NOMO-1 treated with DMSO at 0.1 percent for 48 hours (cell line): ENCODE measurements at regions not wholly inside any gene's neighbourhood (a gene's known extent, or its start where the extent isn't known, plus 50 kb on each side); places are given as distances from the start of the nearest gene placed in this dataset.

Experiments
- DNase-seq: peaks from one replicate; lab custom pipeline; 2025; ENCODE audit not compliant: unreplicated experiment; lab: John Stamatoyannopoulos, UW

DNA sequence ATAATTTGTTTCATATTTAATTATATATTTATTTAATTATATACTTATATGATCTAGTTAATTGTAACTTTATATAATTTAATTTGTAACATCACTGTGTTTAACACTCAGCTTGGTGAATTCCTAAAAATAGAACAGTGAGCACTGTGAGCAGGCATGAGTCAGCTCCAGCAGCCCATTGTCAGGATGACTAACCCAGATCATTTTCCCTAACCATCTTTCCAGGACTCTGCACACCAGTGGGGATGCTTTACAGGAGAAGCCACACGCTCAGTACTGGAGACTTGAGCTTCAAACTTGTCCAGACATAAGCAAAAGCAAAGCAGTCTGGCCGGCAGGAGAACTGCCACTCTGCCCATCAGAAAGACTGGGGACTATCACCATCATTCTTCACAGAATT, 446.2 kb upstream of the TRPC7 start:
- no peak for DNase-seq

DNA sequence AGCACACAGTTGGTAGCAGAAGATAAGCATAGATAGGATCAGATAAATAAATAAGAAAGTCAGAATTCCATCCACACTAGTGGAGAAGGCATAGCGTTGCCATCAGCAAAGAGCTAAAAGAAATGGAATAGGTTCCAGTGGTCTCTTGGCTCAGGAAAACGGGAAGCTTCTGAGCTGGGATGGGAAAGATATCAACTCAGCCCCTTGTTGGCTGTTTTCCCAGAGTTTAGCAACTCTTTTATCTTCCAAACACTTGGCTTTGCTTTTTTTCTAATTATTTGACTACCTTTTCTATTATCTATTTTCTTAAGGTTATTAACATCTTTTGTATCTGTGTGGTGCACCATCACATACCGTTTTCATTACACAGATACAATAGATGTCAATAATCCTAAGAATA, 445.7 kb upstream of the TRPC7 start:
- DNase-seq: no peak

DNA sequence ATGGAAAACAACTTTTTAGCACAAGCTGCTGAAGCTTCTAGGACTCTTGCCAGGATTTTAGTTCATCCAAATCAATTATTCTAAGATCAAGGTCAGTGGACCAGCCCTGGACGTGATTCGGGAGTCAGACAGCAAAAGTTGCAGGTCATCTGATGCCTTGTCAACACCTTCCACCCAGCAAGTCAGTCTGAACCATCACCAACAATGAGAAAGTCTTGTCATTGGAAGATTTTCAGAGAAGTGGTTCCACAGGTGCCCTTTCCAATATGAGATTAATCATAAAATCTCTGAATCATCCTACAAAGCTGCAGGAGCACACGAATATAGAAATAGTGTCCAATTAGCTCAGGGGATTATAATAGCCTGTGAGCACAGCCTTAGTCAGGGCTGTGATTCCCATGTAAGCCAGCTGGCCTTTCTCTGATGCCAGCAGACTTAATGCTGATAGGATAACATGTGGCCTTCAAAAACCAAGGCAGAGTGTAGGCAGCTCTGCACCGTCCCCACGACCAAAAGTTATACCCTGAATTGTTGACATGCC, 445.0 kb upstream of the TRPC7 start:
- no peak for DNase-seq

DNA sequence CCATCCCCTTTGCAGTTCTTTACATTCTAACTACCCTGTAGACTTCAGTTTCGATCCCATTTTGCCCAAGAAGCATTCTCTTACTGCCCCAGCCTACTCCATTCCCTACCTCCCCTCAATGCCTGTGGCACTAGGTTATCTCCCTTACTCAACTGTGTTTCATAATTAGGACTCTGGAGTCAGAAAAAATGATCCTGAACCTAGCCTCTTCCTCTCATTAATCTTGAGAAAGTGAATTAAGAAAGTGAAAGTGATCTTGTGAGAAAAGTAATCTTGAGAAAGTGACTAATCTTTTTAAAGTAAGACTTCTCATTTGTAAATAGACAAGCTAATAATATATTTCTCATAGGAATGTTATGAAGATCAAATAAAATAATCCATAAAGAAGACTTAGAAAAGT, 444.0 kb upstream of the TRPC7 start:
- DNase-seq: no peak

DNA sequence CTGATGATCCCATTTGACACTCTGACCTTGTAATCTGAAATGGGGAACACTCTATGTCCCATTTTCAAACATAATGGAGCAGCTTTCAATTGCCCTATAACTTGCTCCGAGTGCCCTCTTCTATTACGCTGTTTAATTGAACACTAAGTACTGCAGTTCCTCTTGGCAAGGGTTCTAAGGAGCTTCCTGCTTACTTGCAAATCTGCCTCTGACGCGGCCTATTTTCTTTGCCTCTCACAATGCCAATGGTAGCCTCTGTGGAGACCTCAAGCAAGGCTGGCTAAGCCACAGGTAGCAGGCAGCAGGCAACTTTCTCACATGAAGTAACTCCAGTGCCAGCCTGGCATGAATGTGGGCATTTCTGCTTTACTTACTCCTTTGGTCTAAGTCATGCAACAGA, 443.4 kb upstream of the TRPC7 start:
- DNase-seq: no peak

DNA sequence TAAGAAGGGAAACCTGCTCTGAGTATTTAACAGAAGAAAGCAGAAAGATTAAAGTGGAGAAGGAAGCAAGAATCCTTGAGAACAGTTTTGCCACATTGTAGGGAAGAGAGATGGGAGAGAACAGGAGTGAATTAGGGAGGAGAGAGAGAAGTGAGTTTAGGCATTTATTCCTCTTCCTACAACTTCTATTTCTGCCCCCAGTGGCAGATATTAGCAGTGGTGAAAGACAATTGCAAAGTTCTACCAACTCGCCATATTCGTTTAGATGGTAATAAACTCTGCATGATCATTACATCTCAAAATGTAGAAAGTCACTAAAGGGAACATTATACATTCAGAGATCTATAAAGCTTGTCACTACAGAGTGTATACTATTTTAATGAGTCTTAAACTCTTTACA, 440.1 kb upstream of the TRPC7 start:
- no peak for DNase-seq

DNA sequence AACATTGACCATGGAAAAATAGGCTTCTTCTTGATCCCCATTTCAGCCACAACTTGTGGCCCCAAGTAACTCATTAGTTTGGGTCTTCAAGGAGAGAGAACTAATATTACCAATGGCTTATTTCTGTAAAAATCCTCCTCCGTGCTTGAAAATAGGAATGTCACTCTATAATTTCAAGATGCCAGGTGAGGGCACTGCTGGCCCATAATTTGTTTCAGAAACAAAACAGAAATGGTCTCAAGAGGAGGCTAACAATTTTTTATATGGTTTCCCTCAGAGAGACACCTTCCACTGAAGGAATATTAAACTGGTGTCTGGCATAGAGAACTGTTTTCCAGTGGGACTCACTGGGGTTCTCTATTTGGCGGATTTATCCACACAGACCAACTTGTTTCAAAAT, 437.0 kb upstream of the TRPC7 start:
- DNase-seq: no peak

DNA sequence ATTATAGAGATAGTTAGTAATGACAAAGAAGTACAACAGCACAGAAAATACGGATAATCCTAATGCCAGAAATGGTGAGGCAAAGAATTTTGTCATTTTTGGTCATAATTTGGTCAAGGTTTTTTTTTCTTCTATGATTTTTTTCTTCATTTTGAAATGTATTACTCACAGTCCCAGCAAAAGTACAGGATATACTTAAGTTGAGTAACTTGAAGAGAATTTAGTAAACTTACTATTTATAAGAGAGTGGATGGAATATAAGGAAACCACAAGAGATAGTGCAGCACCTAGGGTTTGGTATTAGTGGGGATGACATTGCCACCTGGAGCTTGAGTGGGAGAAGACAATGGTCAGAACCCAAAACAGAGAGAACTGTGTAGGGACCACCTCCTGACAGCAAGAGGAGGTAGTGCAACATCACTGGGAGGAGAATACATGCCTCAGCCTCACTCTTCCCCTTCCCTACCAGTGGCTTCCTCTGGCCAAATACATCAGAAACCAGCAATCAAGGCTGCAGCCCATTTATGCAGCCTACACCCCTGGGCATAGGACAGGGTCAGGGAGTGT, 434.5 kb upstream of the TRPC7 start:
- DNase-seq: no peak

DNA sequence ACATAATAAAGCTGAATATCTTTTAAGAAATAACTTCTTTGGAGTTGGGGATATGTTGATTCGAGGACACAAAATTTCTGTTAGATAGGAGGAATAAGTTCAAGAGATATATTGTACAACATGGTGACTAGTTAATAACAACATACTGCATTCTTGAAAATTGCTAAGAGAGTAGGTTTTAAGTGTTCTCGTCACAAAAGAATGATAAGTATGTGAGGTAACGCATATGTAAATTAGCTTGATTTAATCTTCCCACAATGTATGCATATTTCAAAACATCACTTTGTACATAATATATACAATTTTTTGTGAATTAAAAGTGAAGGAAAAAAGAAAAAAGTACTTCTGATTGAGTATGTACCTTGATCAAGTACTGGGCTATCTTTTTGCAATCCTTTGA, 428.0 kb upstream of the TRPC7 start:
- DNase-seq: no peak

DNA sequence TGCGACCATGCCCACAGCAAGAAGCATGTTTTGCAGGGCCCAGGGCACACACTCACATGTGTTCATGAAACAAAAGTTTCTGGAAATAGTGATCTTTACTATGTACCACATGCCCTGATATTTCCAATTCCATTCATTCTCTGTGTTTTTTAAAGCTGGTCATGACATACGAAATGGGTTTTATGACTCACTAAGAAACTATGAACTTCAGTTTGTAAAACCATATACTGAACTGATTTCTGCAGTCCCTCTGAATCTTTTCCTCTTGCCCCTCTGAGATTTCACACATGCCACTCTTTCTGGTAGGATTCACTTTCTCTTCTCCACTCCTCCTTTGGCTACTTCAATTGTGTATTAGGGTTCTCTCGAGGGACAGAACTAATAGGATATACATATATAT, 416.1 kb upstream of the TRPC7 start:
- no peak for DNase-seq

DNA sequence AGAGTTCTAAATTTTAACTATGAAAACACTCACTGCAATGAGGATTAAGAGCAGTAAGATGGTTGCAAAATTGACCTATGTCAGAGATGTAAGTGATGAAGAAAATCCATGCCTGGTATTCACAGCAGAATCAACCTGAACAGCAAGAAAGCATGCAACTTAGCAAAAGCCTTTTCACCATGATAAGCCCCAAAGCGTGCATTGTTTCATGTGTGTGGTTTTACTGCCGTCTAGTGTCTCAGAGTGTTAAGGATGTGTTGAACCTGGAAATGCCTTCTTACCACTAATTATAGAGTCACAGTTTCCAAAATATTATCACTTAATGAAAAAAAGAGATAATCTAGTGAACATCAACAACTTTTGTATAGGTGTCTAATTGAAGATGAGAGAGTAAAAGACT, 415.2 kb upstream of the TRPC7 start:
- DNase-seq: no peak

DNA sequence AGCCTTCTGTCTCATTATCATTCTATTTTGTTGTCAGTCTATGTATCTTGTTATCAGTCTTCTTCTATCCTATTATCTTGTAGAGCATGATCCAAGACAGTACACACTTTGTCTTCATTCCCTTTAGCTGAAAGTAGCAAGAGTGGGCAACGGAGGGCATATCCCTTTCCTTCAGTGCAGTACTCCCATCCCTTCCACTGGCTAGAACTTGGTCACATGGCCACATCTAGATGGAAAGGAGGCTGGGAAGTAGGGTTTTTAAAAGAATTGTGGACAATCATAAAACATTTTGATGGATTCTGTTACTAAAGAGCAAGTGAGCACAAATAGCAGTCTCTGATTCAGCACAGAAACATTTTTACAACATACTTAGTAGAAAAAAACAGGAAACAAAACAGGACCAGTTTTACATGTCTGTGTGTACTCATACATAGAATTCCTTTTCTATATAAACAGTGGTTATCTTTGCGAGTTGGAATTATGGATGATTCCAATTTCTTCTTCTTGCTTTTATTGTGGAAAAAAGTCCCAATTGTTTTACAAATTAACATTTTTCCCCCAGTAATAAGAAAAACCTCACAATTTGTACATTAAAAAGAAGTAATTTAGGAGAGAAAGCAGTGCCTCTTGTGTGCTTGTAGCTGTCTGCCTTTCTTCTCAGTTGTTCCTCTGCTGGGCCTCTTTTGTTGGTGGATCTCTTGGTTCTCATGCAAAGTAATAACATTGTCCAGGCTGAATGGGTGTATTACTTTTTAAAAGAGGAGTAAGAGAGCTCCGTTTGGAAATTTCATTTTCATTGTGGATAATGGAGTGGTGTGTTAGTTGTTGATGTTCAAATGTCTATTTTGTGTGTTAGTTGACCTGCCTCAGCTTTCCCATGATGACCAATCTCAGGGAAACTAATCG, 410.9 kb upstream of the TRPC7 start:
- DNase-seq: no peak

DNA sequence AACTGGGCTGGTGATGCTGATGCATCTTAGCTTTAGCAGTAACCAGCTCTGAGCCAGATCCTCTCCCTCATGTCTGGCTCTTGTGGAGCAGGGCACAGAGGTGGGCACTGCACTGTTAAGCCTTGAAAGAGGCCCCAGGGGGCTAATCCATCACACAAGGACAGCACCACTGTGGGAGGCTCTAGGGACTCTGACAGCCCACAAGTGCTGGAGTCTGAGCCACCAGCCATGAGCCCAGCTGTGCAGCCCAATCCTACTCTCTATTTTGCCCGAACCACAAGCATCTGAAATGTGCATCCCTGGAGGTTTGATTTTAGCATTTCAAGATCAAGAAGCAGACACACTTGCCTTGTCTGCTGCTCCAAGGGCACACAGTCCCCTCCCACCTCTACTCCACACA, 407.1 kb upstream of the TRPC7 start:
- no peak for DNase-seq

DNA sequence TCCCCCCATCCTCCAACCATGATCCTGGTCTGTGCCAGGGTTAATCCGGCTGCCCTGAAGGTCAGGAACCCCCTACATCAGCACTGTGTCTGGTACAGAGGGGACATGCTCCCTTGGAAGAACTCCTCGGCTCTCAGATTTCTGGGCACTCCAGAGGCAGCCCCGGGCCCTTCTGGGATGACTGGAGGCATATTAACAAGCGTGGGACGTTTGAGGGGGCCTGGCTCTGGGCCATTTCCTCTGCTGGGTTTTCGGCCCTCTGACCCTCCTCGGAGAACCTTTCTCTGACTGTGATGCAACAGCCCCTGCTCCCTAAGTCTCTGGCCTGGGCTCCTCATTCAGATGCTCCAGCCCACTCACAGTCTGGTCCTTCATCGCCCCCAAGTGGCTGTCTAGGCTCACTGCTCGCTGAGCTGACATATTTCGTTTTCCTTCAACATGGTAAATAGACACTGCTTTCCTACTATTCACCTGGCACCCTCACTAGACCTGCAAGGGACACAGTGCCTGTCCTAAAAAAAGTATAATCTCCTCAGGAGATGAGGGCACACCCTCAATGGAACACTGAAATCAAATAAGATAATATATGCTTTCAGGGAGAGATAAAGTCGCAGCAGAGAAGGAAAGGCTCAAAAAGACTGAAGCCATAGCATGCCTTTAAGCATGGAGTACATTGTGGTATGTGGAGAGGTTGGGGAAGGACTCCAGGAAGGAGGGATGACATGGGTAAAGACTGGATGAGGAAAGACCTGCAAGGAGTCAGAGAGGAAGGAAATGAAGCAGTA, 404.7 kb upstream of the TRPC7 start:
- peak; percentile 50 for DNase-seq

DNA sequence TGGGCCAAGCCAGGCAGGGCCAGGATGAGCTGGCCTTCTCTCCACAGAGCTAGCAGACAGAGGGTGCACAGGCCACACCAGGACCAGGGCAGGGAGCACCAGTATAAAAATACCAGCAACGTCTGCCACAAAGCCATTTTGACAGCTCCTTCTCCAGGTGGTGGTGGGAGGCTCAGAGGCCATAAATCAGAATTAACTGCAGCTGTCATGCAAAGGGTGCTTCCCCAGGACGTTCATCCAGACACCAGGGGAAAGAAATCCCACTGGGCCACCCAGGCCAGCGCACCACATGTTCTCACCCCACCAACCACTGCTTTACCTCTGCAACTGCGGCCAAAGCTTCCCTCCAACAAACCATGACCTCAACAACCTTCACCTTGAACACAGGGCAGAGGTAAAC, 403.7 kb upstream of the TRPC7 start:
- no peak for DNase-seq

DNA sequence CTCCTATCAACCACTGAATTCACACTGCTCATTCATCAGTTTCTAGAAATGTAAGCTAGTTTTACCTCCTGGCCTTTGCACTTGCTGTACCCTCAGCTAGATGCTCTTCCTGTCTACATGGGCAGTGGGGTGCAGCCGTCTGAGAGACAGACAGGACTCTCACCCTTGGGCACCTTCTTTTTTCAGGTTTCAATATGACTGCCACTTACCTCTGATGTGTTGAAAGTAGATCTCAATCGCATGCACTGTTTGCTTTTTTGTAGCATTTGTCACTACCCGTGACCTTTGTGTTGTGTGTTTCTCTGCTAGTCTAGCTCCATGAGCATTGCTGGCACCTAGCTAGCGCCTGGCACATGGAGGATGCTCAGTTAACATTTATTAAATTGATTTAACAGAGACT, 403.1 kb upstream of the TRPC7 start:
- no peak for DNase-seq

DNA sequence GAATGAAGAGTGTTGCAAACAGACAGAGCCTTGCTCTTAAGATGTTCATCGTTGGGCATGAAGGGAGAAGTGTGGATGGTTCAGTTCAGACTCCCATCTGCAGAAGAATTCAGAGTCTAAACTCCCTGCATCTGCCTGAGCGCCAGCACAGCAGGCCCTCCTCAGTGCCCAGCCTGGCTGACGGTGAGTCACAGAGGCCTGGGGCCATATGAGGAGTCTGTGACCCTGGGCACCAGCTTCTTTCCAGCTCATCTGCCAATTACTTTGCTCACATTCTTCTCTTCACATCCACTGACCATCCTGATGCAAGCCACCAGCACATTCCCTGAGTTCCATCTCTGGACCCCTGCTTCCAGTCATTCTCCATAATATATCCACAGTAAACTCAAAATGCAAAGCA, 401.1 kb upstream of the TRPC7 start:
- no peak for DNase-seq

DNA sequence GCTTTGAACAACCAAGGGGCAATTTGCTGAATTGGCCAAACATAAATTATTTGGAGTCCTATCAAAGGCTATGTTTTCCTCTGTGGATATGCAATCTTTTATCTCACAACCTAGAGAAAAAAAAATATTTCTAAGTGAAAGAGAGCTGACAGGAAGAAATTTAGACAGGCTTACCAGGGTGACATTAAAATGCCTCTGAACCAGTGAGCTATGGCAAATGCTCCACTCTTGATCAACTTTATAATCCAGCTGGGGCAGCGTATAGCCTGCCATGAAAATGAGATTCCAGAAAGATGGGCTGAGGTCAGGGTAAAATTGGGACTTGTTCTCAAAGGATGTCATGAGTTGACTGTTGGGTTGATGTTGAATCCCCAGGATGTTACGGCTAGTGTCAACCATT, 399.3 kb upstream of the TRPC7 start:
- no peak for DNase-seq

DNA sequence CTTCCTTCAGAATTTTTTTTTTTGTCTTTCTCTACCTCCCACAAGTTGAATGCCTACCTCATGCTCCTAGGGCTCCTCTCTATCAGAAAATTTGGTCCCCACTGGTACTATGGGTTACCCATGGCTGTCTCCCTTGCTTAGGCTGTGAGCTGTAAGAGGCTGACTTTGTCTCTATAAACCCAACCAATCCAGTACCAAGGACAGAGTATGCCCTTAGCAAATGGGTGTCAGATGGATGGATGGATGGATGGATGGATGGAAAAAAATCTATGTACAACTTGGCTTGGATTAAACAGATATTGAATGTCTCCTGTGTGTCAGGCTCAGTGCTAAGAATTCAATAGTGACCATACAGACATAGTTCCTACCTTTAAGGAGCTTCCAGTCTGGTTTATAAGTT, 398.2 kb upstream of the TRPC7 start:
- no peak for DNase-seq

DNA sequence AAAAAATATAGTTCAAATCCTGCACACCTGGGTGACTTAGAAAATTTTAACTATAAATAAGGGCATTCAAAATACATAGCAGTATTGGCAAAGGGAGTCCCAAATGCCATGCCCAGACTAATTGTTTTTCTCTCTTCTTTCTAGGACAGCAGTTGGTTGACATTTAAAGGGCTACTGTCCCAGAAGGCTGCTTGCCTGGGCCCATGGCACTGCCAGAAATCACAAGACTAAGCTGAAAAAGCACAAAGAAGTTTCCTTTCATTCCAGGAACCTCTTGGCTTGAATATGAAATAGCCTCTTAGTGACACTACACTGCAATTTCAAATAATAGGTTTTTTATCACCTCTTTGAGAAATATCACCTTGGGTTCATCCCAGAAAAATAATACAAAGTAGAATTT, 388.9 kb upstream of the TRPC7 start:
- DNase-seq: no peak

DNA sequence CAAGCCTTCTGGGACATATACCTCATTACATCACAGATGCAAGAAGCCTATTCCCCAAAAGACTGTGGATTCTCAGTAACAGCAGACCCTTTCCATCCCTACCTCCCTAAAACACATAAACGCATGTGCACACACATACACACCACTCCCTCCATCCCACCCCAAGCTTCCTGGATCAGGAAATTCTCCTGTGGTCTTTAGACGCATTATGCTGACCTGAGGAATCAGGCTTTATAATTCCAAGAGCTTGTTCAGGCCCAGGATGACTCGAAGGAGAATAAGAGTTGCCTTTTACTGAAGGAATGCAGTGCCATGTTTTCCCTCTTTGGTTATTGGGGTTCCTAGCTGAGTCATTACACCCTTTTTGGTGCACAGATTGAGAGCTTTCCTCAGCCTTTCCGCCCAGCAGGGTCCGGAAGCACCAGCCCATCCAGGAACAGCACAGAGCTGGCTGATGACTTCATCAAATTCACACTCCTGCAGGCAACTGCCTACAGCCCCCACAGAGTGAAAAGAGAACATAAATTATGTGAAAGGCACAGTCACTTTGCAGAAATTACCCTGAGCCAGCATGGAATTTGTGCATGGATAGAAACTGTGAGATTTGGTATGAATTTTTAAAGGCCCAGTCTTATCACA, 385.0 kb upstream of the TRPC7 start:
- no peak for DNase-seq
